Uterus (tissue), 2 donors: ENCODE measurements at regions not wholly inside any gene's neighbourhood (a gene's known extent, or its start where the extent isn't known, plus 50 kb on each side); places are given as distances from the start of the nearest gene placed in this dataset.

ENCODE experiments used
- POLR2A ChIP-seq, 2 donors: fragments of 450-650 bp; IDR thresholded peaks; one replicate each; pipeline ENCODE4 v1.6.1; 2016; ENCODE audit warnings: antibody characterized with exemption in 2 of 2, mild to moderate bottlenecking in 1 of 2, moderate library complexity in 1 of 2
- TF ChIP-seq, protein P1 (sequence below), 4 experiments: fragments of 200-600 bp in 2 of 4; fragments of 450-650 bp in 2 of 4; sonication (generic) in 2 of 4; IDR thresholded peaks; one replicate each; pipeline ENCODE4 v1.5.1; 2016 to 2019; ENCODE audit warnings: antibody characterized with exemption in 4 of 4, mild to moderate bottlenecking in 2 of 4, moderate library complexity in 1 of 4

DNA sequence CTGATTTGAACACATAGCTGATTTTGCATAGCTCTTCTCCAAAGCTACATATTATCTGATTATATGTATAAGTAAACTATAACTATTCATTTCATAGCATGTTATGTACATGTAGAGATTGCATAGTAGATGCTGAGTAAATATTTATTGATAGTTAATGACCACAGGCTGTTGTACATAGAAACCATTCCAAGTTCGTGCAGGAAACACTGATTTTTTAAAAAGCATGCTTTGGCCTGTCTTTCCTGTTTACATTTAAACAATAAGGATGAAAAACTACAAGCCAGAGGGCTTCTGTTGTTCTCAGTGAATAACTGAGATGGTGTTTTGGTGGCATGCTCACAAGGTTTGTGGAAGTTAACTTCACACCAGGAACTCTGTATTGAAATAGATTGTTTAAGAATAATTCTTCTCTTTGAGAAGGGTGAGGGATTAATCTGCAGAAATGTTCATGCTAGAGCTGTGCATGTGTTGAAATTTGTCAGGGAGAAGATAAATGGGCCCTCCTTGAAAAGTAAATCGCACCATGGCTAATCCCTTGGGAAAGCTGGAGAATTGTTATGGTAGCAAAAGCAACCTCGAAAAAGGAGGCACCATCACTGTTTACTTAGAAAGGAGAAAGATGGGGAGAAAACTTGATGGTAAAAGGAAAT, 120.2 kb upstream of the SP8 start:
- TF ChIP-seq, protein P1, sequence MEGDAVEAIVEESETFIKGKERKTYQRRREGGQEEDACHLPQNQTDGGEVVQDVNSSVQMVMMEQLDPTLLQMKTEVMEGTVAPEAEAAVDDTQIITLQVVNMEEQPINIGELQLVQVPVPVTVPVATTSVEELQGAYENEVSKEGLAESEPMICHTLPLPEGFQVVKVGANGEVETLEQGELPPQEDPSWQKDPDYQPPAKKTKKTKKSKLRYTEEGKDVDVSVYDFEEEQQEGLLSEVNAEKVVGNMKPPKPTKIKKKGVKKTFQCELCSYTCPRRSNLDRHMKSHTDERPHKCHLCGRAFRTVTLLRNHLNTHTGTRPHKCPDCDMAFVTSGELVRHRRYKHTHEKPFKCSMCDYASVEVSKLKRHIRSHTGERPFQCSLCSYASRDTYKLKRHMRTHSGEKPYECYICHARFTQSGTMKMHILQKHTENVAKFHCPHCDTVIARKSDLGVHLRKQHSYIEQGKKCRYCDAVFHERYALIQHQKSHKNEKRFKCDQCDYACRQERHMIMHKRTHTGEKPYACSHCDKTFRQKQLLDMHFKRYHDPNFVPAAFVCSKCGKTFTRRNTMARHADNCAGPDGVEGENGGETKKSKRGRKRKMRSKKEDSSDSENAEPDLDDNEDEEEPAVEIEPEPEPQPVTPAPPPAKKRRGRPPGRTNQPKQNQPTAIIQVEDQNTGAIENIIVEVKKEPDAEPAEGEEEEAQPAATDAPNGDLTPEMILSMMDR (IDR thresholded peaks at IDR 0.05): no peak
- TF ChIP-seq POLR2A (IDR thresholded peaks at IDR 0.05): no peak
